Esophagus mucosa (tissue), 1 donor: ENCODE measurements at regions not wholly inside any gene's neighbourhood (a gene's known extent, or its start where the extent isn't known, plus 50 kb on each side); places are given as distances from the start of the nearest gene placed in this dataset.

Source experiments
- ATAC-seq: fragments of 200-7000 bp; cut with Tn5 transposase; one replicate; pipeline ENCODE4 v1.9.1; 2020
- donor health status: DM: yes; HTN: yes; CAD: no.

DNA sequence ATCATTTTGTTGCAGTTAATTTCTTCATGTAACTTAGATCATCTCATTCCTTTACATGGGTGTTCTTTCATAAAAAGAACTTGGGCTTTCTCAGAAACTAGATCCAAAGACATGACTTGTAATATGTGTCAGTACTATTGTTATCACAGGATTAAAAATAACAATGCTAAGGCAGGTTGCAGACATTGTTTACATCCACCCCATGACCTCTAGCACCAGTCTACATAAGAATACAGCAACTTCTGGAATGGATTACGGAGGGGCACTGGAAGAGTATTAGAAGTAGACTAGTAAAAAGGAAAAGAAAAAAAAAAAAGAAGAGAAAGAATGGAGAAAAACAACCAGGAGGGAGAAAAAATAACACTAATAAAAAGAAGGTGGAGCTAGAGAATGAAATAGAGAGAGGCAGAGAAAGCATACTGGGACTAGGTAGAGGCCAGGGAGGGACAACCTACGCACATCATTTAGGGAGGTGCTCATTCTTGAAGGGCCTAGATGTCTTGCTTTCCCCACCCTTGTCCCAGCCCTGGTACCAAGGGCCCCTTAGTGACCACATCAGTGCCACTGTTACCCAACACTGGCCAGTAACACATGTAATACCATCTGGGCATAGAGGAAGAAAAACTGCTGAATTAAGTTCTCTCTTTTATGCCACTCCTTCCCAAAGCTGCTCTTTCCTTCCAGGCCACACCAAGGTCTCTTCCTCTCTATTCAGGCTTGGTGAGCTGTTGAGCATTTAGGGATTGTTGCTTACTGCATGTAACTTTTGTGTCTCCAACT, 70.6 kb upstream of the KLF7 start:
- no peak for ATAC-seq

DNA sequence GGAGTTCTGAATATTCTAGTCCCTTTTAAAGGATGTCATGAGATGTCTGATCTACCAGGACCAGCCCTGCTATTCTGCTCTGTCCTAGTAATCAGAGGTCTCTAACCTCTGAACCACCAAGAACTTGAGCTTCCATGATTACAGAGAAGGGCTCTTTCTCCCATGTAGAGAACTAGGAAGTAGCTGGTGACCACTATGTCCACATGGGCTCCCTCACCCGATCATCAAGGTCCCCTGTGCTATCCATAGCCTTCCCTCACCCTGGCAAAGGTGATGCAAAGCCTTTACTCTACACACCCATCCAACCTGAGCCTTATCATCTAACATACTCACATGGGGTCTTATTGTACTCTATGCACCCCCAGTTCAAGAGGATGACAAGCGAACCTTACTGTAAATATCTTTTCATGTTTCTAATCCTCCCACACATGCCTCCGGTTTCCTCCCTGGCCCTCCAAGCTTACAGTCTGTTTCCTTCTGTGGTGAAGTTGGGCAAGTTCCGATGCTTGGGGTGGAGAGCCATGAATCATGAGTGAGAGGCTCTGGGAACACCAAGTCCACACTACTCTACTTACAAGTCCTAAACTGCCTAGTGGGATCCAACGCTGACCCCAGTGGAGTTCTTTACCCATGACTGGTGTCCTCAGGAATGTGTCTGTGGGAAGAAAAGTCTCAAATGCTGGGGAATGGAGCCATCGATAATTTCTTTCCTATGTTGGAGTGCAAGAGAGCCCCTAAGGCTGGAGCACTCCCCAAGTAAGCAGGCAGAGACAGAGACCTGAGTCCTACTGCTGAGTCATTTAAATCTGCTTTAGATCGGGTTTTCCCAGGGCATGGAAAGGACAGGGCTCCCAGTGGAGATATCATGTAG, 73.3 kb upstream of the KLF7 start:
- peak; percentile 94 for ATAC-seq

DNA sequence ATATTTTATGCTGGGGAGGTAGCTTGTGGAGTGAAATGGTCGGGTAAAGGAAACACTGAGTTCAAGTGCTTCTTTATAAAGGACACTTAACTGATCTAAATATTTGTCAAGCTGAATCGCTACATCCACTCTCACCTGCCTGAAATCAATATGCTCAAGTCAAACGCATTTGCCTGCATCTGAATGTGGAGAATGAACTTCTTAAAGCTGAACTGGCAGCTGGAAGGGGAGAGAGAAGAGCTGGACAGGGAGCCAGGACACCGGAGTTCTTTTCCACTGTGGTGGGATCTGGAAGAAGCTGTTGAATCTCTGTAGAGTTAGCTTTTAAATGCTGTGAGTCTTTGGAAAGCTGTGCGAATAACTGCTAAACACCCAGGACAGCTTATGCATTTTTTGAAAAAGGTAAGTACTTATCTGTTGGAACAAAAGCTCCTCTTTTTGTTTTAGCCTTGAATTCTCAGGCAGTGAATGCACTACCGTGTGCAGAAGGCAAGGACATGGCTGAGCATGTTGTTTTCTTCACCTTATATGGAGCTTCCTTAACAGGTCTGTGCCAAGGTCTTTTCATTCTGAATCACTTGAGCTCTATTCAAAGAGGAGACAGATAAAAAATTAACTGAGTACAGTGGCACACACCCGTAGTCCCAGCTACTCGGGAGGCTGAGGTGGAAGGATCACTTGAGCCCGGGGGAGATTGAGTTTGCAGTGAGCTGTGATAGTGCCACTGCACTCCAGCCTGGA, 74.2 kb upstream of the KLF7 start:
- ATAC-seq, result peak; percentile 93

DNA sequence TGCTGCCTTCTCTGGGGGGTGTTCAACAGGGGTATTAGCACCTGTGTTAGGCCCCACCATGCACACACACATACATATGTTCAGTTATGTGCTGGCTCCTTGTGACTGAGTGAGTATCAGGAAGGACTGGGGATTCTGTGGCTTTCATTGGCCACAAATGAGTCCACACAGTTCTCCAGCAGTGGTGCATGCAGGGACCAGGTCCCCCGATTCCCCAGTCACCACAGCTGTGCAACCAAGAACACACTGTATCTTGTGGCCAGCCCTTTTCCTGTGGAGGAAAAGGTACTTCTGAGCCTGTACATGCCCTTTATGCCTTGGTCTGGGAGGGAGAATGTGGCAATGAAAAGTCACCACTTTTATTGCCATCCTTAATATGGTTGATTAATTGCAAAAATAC, 74.9 kb upstream of the KLF7 start:
- ATAC-seq, result no peak

DNA sequence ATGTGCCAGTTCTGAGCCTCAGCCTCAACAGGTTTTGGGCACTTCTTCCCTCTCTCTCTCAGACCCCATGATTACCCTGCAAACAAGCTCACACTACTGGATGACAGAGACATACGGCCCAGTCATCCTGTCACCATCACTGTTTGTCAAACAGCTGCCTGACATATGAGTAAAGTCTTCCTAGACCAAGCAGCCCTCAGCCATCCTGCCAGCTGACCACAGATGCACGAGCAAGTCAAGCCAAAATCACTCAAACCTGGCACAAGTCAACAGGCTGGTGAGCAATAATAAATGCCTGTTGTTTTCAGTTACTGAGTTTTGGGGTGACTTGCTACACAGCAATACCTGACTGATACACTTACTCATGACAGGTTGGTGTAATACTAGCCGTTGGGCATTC, 75.5 kb upstream of the KLF7 start:
- ATAC-seq, result no peak

DNA sequence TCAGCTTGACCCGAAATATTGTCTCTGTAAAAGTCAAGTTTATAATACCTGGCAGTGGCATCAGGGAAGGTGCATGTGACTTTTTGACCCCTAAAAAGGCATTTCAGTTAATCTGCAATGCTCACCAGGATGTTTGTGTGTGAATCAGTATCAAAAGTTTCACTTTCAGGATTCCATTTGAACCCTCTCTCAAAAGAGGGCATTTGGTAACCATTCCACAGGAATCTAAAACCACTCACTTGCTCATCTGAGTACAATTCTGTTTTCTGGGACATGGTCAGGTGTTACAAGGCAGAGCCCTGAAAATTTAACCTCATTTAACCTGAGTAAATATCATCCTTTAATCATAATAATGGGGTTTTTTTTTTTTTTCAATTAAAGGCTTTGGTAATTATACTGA, 77.9 kb upstream of the KLF7 start:
- no peak for ATAC-seq

DNA sequence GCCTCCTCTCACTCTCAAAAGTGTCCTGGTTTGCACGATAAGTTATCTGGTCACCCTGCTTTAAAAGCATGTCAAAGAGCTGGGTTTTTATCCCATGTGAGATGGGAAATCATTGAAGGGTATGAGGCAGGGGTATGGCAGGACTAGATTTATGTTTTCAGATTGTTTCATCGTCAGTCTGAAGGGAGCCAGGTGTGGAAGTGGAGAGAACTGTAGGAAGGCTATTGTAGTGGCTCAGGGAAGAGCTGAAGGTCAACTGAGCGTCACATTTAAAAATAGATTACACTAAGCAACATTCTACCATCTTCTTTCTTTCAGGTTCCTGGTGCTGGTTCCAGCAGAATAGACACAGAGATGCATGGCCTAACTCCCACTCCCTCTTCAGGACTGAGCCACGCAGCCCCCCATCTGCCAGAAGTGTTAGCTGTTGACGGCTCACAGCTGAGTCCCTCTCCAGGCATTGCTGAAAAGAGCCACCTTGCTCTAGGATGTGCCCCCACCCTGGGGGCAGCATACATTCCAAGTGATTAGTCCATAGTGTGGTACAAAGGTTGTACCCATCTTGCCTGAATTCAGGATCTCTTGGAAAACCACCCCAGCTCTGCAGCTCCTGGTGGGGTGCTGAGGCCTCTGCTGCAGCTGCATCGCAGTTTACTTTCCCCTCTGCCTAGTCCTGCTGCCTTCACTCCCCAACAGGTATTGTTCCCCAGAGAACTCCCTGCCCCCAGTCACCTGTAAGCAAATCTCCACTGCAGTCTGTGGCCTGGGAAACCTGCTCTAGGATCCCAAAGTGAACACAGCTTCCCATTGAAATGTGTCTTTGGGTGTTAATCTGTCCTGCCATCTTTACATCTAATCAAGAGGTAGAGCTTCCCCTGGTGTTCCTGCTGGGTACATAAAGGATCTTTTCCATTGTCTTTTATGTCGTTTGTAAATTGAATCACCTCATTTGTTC, 79.5 kb upstream of the KLF7 start:
- ATAC-seq, result no peak

DNA sequence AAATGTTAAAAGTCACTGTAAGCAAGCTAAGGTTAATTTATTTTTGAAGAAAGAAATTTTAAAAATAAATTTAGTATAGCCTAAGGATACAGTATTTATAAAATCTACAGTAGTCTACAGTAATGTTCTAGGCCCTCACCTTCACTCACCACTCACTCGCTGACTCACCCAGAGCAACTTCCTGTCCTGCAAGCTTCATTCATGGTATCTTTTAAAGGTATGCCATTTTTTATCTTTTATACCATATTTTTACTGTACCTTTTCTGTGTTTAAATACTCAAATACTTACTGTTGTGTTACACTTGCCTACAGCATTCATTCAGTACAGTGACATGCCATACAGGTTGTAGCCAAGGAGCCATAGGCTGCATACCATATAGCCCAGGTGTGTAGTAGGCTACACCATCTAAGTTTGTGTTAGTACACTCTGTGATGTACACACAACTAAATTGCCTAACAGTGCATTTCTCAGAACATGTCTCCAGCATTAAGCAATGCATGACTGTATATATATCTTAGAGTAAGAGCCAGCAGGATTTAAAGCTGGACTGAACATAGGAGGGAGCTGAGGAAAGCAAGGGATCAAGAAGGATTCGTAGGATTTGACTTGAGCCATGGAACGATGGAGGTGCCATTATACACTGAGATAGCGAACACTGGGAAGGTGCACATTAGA, 83.1 kb upstream of the KLF7 start:
- ATAC-seq, result peak; percentile 61

DNA sequence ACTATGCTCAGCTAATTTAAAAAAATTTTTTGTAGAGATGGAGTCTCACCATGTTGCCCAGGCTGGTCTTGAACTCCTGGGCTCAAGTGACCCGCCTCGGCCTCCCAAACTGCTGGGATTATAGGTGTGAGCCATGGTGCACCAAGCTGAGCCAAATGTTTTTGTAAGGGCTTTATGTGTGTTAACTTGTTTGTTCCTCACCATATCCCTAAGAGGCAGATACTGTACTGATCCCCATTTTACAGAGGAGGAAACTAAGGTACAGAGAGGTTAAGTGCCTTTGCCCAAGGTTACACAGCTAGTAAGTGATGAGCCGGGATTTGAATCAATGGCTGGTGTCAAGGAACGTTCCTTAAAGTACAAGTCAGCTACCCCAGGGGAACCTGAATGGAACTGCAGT, 85.3 kb upstream of the KLF7 start:
- ATAC-seq, result peak; percentile 59

DNA sequence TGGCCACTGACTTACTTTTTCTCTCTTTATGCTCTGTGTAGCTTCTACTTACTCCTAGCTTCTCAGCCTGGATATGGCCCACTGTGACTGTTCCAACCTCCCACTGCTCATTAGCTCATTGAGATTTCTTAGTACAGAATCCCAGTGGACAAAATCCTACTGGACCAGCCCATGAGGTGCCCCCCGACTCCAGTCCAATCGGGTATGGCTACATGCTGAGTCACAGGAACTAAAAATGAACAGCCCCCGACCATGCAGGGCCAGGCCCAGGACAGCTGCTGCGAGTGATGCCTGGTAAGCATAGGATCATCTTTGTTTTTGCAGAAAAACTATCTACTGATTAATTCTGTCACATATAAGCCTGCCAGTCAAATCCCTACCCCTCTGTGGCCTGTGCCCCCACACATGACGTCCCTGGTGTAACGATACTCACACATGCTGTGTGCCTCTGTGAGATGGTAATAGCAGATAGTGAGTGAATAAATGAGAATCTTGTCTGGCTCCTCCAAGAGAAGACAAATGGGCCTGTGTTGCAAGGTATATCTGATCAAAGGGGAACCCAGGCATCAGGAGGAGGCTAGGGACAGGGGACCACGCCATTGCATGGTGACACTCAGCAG, 85.9 kb upstream of the KLF7 start:
- no peak for ATAC-seq

DNA sequence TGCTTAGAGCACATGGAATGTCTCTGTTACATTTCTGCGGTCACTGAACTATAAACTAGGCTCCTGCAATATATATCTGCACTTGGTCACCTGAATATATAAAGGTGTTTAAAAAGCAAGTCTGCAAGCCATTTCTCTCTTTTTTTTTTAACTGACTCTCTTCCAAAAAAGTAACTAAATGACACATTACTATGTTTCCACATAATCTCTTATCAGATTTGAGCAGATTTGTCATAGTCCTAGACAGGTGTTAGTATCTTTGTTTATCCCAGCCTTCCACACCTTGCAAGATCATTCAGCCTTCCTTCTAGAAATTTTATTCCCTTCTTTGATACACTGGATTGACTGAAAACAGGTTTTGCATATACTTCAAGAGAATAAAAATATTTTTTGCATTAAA, 86.7 kb upstream of the KLF7 start:
- no peak for ATAC-seq

DNA sequence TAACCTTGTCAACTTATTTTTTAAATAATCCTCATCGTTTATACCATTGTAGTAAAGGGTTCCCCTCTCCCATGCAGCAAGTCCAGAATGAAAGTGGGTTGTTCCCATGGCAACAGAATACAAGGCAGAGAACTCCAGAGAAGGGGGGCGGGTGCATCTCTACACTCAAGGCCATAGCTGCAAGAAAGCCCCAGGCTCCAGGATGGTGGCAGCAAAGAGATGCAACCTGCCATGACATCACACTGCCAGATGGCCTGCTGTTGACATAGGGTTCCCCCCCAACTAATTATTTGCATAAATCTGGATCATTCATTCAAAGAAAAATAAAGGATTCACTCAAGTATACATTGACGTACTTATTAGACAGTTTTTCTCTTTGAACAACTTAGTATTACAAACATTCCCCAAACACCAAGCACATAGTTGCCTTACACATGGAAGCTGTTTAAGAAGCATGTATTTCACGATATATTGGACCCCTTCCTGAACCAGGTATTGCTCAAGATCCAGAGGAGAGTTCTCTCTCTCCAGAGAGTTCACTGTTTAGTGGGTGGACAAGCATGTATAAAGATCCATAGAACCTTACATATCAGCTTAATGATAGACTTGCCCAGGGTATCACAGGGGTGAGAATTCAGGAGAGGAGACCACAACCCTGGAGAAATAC, 87.4 kb upstream of the KLF7 start:
- no peak for ATAC-seq

DNA sequence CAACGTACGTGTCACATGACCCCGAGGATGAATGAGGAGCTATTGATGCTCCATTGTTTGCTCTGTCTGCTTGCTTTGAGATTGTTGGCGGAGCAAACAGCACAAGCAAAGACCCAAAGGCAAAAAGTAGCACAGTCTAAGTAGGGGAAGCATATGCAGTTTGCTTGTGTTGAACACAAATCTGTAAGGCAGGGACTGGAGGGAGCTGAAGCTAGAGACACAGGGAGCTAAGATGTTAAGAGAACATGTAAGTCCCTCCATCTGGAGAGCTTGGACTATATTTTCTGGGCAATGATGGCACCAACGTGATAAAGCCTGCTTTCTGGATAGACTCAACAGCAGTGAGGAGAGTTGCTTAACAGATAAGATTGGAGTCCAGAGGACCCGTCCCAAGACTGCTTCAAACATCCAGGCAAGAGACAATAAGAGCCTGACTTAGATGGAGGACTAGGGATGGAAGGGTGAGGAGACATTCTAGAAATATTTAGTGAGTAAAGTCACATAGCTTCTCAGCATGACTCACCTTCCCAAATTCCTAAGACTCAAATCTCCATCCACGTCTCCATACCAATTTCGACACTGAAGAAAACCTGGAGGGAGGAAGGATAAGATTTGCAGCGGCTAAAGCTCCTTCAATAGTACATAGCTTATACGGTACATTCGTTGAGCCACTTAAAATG, 88.1 kb upstream of the KLF7 start:
- ATAC-seq, result no peak

DNA sequence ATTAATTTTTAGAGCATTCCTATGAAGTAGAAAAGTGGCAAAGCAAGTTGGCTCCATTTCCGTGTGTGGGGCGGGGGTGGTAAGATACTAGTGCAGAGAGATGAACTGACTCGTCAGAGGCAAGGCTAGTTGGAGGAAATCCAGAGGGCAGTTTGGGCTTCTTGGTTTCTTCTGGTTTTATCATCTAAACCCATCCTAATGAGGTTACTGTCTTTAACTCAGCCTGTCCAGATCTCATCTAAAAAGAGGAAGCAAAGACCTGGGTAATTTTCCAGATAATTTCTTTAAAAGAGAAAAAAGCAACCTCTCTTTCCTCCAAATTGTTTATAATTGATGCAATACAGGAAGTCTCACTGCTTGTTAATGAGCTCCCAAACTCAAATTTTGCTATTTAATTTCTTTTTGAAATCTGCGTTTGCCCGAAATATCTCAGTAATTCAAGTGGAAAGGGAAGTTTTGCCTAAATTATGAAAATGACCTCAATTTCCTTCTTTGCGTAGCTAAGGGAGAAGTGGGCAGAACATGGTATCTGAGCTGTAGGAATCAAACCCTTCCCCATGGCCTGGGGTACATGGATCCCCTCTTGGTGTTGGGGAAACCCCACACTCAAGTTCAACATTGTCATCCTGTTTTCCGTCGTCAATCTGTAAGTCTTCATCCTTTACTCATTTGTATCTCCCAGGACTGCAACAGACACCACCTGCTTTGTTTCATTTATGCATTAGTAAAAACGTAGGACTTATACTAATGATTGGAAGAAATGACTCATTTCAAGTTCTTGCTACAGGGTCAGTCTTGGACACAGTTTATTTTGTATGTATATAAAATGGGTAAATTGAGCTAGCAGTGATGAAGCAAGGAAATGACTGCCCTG, 89.1 kb upstream of the KLF7 start:
- no peak for ATAC-seq

DNA sequence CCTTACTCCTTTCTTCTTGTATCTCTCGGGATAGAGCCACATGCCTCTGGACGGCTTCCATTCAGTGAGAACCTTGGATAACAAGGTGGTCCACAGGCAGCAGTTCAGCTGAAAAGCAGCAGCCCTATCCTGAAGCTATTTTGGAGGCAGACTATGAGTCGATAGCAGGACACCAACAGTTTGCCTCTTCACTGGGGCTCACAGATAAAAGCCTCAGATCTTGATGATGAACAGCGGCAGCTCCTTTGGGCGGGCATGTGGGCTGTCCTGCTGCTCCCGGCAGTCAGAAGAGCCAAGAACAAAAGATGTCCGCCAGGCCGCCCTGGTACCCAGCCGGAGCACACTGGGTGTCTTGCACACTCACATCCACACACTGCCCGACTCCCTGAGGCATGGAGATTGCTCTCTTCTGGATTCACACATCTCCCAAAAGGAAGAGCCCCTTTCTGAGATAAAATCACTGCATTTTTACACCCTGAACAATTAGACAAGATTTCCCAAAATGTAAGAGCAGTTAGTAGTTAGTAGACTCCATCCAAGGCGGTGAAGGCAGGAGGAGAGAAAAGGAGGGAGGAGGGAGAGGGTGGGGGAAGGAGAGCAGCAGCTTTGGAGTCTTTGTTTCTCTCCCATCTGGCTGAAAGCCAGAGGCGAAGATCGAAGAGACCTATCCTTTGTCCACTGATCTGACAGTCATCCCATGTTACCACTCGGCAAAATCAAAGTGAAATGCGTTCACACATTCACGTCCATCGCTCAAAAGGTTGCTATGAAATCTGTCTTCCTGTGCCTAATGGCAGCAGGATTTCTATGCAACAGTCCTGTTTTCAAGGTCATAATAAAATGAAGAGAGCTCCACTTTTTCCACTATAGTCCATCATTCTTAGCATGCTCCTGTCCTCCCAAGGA, 90.1 kb upstream of the KLF7 start:
- no peak for ATAC-seq

DNA sequence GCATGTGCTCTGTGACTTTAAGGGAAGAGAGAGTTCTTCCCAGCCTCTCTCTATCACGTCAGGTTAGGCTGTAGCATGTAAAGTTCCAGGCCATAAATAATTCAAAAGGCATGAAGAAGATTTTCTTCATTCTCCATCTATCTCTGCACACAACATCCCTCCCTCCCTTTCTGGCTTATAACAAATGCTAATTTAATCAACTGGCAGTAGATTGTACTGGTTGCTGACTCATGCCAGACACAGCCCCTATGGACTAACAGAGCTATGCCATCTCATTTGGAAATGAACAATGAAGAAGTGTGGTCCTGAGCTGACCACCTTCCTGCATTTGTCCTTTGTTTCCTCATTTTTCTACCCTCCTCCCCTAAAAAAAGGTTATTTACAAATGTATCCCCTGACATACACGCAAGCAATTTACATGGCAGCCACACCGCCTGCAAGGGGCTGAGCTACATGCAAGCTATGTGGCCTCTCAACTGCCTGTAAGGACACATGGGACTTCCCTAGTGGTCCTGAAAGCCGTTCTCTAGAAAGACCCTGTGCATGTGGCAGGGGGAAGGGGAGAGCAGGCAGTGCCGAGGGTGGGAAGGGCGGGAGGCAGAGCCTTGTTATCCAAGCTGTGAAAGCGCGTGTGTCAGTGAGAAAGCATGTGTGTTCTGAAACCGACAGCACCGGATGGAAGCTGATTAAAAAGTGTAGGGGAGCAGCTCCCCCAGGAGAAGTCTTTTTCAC, 90.9 kb upstream of the KLF7 start:
- ATAC-seq, result no peak
